Amniotic stem cell (primary cell): ENCODE measurements at regions not wholly inside any gene's neighbourhood (a gene's known extent, or its start where the extent isn't known, plus 50 kb on each side); places are given as distances from the start of the nearest gene placed in this dataset.

Source experiments
- DNase-seq: peaks from one replicate; lab custom pipeline; 2025; lab: John Stamatoyannopoulos, UW

DNA sequence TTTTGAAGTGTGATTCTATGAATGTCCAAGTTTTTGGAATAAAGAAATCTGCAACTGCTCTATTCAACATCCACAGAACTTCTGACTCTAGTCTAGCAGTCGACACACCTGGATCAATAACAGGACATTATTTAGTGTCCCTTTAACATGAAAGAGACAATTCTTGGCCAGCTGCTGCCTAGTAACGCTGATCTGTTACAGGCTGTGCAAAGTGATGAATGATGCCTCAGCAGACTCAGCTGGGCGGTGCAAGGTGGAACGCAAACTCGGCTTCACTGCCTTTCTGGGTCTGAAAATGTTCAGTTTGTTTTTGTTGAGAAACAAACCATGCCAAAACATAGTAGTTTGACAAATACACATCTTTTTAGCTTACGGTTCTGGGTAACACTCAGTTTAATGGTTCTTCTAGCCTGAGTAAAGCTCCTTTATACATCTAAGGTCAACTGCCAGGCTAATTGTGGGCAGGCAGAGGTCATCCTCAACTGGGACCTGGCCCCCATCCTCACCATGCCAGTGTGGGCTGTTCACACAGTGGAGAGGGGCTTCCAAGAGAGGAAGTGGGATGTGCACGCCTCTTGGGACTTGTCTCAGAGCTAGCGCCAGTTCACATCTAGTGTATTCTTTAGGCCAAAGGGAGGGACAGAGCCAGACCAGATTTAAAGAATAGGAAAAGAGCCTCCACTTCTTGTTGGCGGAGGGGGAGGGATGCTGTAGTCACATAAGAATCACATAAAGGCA lies 879.7 kb downstream of the QKI start:
- no peak for DNase-seq

DNA sequence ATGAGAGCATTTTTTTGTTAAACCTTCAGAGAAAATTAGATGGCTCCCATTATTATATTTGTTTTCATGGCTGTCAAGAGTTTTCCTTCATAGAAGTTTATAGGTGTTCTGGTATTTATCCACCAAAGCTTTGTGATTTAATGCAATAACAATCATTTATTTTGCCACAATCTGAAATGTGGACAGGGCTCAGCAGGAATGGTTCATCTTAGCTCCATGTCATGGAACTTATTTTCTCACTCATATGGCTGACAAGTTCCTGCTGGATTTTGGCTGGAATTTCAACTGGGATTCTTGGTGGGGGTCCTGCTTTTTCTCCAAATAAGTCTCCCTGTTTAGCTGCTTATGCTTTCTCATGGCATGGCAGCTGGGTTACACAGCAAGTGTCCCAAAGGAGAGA lies 876.7 kb downstream of the QKI start:
- no peak for DNase-seq

DNA sequence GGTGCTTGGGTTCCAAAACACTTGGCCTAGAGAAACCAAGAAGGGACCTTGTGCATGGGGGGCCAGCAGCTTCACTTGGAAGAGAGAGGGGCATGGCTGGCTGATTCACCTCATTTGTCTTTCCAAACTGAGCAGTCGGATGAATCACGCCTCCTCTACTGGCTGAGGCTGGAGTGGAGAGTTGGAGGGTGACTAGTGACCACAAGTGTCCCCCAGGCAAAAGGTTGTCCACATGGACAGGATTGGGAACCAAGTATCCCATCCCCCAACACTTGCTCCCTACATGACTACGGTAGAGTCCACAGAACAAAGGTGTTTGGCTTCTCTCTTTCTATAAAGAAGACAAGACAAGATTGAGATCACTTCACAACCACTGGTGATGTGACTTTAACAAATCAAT lies 875.6 kb downstream of the QKI start:
- no peak for DNase-seq

DNA sequence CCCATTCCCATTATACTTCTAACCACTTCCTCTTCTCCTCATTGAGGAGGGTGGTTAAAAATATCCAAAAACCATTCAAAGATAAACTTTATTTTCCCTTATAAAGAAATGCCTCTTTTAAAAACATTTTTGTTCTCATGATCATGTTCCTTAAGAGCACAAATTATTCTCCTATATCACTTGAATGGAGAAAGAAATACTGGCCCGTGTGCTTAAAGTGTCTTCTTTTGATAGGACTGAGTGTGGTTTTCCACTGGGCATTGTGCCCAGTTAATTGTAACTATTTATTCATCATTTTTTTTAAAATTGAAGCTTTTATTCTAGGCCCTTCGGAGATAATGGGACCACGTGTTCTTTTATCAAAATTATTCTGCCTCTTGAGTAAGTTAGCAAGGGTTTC lies 871.5 kb downstream of the QKI start:
- DNase-seq = no peak

DNA sequence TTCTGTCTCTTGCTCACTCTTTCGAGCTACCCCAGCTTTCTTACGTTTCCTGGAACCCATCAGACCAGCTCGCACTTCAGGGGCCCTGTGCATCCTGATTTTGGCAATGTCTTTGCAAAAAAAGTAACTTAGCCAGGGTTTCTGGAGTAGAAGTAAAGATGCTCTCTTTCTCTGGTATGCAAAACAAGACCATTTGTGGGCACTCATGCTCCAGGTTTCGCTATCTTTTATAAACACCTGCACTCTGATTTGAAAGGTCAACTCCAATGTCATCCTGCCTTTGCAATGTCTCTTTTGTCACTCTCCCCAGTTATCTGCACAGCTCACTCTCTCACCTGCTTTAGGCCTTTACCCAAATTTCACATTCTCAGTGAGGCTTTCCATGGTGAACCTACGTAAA lies 869.1 kb downstream of the QKI start:
- no peak for DNase-seq

DNA sequence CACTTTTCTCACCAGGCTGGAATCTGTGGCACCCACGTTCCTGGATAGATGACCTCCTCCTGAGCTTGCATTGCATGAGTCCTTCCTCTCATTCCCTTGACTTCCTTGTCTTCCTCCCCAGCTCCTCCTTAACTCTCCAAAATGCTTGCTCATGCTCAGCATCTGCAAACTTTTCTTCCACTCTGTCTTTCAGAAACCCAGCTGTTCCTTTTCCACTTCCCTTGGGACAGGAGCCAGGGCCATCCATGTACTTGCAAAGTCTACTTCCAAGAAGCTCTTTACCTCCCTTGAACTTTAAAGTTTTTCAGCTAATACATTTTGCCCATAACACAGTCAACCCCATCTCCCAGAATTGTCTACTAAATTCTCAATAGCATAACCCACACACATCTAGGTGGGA lies 861.7 kb downstream of the QKI start:
- DNase-seq = no peak

DNA sequence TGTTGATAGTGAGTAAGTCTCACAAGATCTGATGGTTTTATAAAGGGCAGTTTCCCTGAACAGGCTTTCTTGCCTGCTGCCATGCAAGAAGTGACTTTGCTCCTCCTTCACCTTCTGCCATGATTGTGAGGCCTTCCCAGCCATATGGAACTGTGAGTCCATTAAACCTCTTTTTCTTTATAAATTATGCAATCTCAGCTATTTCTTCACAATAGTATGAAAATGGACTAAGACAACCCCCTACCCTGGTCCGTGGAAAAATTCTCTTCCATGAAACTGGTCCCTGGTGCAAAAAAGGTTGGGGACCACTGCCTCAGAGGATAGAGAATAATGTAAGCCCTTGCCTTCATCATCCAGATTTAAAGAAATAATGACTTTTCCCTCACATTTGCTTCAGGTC lies 861.3 kb downstream of the QKI start:
- DNase-seq = no peak

DNA sequence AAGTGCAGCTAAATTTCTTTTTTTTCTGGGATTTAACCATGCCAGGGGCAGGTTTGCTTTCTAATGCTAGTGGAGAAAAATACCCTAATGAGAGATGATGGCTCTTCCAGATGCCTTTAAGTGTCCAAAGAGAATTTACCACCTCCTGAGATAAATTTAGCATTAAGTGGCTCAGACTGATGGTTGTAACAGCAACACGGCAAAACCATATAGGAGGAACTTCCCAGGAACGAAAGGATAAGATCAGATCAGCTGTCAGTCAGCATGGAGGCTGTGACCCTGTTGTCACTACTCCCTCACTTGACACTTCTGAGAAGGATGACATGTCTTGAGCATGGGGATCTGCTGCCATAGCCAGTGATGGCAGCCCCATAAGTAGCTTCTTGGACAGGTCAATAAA lies 860.0 kb downstream of the QKI start:
- DNase-seq = no peak

DNA sequence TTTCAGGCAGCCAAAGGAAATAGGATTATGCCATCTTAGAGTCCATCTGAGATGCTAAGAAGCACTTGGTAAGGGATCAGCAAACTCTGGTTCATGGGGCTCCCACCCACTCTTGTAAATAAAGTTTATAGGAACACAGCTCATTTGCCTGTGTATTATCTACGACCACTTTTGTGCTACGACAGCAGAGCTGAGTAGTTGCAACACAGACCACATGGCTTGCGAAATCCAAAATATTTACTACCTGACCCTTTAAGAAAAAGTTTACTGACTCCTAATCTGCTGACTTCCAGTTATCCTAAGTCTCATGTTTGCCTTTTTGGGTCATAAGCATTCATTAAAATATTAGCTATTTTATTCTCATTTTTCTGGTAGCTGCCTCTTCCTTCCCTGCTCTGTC lies 859.0 kb downstream of the QKI start:
- DNase-seq = no peak

DNA sequence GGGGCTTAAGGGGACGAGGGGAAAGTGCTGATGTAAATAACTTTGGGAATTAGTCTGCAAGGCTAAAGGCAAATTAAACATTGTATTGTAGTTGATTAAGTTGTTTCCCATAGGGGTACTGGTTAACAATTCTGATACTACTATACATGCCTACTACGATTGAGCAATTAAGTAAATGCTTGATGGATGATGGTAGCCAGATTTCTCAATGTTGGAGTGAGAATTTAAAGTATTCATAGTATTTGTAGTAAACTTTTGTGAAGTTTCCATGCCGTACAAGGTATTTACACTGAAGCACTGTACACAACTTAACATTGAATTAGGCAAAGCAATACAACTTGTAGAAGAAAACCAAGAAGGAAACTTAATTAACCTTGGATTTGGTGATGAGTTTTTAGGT lies 852.3 kb downstream of the QKI start:
- no peak for DNase-seq

DNA sequence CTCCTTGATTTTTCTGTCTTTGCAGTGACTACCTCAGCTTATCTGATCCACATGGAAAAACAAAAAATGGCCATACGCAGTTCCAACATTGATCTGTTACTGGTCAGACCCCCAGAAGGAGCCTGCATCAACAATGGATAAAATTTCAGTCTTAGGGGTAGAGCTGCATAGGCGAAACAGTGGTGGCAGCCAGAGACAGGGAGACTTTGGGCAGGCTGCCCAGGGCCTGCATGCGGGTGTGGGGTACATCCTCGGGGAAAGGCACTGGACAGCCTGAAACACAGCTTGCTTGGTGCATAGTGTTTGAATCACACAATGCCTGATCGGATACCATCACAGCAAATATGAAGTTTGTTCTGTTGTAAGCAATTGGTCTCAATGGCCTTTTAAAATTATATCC lies 847.8 kb downstream of the QKI start:
- no peak for DNase-seq

DNA sequence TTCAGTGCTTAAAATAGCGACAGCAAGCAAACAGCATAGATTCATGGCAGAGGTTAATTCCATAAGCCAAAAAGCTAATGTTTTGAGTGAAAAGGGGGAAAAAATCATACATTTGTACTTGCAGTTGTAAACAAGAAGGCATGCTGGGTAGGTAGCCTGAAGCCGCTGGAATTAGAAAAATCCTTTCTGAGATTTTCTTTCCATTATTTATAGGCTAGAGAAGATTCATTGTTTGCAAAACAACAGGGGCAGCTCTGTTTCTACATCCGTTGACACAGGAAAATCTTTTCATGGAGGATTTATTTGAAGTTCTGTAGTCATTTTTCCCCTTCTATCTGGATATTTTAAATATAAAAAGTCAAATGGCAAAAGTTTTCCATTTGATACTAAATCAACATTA lies 843.9 kb downstream of the QKI start:
- DNase-seq = no peak

DNA sequence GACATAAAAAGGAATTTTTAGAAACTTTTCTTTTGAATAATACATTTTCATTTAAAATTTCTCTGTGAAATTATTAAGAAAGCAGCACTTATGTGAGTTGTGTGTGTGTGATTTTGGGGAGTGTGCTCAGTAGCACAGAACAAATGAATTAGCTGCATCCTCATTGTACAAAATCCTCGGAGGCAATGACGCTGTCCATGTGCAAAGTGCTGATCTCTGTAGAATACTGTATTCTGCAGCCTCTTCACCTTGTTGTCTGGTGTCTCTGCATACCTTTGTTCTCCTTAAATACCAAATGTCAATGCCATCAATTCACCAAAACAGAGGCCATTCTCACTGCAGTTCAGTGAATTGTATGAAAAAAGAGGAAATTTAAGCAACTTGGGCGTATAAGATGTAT lies 838.4 kb downstream of the QKI start:
- DNase-seq = no peak

DNA sequence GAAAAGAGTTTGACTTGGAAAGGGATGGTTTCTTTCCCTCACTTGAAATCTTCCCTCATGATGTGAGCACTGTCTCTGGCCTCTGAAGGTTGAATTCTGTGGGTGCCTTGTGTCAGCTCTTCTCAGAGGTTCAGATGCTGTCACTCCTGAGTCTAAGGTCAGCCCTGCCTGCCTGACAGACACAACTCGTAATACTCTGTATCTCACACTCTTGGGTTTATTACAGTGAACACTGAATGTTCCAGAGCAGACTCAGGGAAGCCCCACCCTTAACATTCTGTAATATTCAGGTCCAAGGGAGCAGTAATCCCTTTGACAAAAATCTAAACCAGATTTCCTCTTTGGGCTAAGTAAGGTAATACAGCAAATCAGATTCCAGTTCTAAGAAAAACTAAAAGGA lies 837.8 kb downstream of the QKI start:
- no peak for DNase-seq

DNA sequence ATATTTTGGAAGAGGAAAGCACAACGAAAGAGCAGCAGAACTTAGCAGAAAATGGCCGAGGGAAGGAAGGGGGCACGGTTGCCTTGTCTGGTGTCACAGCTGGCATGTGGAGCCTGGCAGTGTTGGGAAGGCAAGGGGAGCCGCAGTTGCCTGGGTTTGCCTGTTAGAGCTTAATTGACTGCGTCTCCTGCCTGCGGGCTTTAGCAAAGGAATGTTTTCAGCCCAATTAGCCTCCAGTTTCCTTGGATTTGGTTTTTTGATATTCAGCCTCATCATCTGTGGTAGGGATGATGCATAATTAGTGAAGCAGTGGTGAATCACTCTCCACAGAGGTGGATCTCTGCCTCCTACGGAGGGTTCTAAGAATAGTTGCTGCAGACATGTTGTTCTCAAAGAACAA lies 832.6 kb downstream of the QKI start:
- DNase-seq = no peak

DNA sequence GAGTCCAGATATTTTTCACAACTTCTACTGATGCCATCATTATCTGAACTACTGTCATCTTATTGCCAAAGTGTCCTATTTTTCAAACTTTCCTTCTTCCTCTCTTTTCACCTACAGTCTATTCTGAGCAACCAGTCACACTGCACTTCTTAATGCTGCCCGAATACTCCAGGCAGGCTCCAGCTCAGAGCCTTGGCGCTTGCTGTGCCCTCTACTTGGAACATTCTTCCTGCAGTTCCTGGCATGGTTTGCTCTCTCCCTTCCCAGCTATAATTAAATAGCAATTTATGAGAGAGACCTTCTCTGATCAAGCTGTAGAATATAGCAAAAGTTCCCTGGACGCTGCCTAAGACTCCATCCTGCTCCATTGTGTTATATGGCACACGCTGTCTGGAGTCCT lies 831.6 kb downstream of the QKI start:
- no peak for DNase-seq

DNA sequence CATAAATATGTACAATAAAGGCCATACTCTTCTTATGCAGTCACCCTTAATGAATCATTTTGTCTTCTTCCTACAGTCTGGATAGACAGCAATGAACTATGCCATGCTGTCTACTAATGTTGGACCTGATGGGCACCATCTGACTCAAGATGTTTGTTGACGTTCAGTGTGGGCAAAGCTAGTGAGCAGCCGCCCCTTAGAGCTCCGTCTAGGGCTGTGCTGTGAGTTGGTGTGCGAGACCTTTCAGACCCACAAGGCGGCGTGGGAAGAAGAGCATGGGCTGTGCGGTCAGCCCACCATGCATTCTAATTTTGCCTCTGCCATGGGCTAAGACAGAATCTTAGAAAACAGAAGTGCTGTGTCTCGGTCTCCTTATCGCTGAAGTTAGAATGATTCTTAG lies 829.4 kb downstream of the QKI start:
- no peak for DNase-seq

DNA sequence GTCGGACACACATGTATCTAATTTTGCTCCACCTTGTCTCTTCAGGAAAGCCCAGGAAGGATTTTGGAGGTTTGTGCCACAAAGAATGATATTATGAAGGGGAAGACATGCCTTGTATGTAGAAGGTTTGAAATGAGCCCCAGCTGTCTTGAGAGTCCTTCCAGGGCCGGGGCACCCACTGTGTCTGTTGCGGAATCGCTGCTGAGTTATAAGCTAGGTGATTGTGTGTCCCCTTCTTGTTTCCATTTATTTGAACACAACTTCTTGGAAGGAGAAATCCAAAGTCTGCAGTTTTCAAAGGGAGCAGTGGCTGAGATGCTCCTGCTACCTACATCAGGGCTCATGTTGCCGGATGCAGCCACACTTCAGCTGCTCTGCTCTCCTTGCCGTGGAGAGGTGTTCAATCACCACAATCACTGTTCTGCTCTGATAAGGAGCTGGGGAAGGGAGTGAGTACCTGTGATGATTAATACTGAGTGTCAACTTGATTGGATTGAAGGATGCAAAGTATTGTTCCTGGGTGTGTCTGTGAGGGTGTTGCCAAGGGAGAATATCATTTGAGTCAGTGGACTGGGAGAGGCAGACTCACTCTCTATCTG lies 828.6 kb downstream of the QKI start:
- no peak for DNase-seq

DNA sequence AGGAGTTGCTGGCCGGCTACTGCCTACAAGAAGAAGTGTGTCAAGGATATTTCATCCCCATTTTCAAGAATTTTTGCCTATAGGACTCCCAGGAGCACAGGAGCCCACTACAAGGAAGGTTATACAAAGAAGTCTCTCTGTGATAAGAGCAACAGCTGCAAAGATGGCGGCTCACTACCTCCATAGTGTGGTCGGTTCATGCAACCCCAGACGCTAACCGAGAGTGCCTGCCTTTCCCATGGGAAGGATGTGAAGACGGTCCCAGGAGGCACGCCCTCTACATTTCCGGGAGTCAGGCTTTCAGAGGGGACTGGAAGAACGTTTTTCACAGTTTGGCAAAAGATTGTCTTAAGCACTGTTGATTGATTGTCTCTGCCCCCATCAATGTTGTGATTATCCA lies 816.3 kb downstream of the QKI start:
- DNase-seq = no peak

DNA sequence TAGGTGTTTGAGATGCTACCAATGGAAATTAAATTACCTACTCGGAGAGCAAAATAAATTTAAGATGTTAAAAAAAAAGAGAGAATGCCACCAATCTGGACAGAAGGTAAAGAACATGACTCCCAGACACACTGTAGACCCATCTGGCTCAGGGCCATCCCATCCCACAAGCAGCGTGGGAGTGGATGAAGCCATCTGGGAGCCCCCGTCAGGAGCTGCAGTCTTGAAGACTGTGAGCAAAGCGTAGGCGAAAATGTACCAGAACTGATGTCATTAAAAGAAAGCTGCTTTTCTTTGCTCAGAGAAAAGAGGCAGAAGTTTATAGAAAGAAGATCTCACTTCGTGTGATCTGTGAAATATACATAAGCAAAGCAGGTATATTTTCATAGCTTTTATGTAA lies 815.7 kb downstream of the QKI start:
- DNase-seq = no peak

DNA sequence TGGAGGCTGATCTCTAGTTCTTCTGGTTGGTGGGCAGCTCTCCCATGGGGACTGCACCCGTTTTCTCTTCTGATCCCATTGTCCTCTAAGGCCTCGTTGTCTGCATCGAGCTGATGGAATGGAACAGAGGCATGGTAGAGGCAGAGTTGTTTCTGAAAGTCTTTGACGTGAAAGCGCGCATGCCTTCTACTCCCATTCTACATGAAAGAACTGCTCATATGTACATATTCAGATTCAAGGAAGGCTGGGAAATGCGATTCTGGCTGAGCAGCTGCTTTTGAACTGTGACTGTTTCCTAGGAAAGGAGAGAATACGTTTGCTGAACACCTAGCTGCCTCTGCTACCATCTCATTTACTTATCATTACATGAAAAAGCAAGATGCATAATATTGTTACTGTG lies 815.2 kb downstream of the QKI start:
- DNase-seq = no peak

DNA sequence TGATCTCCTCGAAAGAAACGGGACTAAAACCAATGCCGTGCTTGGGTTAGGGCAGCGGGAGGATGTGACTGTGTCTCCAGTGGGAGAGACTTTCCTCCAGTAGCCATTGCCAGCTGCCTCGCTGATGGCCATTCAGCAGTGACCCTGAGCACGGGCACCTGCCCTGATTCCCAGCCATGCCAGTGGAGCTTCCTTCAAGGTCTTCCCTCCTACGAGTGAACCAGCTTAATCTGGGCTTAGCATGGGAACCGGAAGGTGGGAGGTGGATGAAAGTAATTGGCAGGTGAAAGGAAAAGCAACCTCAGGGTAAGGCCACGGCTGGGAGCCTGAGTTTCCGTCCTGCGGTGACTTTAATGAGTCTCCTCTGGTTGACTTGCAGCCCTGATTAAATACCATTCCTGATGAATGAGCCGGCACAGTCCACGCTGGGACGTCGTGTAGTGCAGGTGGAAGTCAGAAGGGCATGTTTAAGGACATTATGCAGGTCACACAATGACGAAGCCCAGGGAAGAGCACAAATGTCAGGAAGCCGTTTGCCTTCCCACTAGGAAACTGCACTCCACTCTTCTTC lies 813.5 kb downstream of the QKI start:
- DNase-seq = no peak

DNA sequence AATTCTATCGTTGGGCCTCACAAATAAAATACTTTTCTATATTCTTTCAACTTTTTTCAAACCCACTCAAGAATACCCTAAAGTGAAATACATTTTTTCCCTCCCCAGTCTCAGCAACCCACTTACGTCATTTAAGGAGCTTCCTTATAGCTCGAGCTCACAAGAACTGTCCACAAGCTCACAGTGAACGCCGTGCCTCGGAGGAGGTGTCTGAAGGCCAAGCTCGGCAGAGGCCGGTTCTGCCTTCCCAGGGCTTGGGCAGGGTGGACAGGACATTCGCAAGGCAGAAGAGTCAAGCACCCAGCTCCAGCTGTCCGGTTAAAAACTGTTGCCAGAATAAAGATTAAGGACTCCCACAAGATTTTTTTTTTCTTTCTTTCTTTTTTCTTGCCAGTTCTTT lies 802.3 kb downstream of the QKI start:
- no peak for DNase-seq

DNA sequence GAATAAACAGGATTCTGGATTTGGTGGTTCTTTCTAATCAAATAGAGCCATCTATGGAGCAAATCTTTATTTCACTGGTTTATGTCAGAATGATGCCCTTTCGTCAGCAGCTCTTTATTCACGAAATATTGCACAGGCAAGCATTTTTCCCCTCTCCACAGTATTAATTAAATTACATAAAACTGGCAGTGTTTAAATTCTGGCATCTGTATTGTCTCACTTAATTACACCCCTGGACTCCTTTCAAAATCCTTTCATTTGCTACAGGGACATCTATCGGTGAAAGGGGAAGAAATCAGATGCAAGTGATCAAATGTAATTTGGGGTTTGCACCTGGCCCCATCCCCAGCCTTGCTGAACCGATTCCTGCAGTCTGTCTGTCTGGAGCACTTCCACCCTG lies 801.9 kb downstream of the QKI start:
- DNase-seq = no peak
